ENCODE measurements at regions not wholly inside any gene's neighbourhood (a gene's known extent, or its start where the extent isn't known, plus 50 kb on each side); places are given as distances from the start of the nearest gene placed in this dataset.

DNA sequence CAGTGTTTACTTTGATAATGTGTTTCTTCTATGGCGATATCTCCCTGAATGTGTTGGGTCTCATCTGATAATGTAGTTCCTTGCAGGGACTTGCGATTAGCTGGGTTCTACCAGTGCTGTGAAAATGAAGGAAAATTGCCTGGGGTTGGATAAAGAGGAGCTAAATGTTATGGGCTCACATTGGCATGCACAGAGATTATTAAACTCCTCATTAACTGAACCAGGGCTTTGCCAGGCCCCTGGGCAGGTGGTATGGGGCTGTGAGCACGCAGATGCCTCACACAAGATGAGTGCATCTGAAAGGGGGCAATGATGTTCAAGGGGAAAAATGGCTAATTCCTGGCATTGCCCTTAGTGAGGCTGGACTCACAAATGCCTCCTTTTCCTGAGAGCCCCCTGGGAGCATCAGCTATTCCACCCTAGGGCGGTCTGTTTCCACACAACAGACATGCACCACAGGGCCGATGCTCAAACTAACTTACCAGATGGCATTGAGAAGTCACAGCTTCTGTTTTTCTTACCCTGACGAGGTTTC is 321.1 kb downstream of the SEC16B start:
- no peaks in the 10 kb centered on the region for H3F3A ChIP-seq (ENCODE audit: low read depth)
- H3K9me3 ChIP-seq (ENCODE audit: insufficient read depth, low read depth, low read length), result no peaks in the 10 kb centered on the region
- TF ChIP-seq, protein P1, sequence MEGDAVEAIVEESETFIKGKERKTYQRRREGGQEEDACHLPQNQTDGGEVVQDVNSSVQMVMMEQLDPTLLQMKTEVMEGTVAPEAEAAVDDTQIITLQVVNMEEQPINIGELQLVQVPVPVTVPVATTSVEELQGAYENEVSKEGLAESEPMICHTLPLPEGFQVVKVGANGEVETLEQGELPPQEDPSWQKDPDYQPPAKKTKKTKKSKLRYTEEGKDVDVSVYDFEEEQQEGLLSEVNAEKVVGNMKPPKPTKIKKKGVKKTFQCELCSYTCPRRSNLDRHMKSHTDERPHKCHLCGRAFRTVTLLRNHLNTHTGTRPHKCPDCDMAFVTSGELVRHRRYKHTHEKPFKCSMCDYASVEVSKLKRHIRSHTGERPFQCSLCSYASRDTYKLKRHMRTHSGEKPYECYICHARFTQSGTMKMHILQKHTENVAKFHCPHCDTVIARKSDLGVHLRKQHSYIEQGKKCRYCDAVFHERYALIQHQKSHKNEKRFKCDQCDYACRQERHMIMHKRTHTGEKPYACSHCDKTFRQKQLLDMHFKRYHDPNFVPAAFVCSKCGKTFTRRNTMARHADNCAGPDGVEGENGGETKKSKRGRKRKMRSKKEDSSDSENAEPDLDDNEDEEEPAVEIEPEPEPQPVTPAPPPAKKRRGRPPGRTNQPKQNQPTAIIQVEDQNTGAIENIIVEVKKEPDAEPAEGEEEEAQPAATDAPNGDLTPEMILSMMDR (conservative IDR thresholded peaks at IDR 0.05; ENCODE audit: low read length), result no peak
- TF ChIP-seq EZH2phosphoT487 (IDR thresholded peaks at IDR 0.05; ENCODE audit: borderline replicate concordance), result no peak
- no peak overlapping the region for H3K4me2 ChIP-seq (ENCODE audit: low read depth, low read length, poor library complexity, severe bottlenecking)
- no peak overlapping the region for H2AFZ ChIP-seq (ENCODE audit: low read length)
- no peaks in the 10 kb centered on the region for H4K20me1 ChIP-seq (ENCODE audit: insufficient read depth, low read length, poor library complexity, severe bottlenecking)
- H3K79me2 ChIP-seq (ENCODE audit: insufficient read depth, low read length), result no peaks in the 10 kb centered on the region
- no peaks in the 10 kb centered on the region for H3K9me2 ChIP-seq (replicated peaks; ENCODE audit: low read depth, low read length)
- H3K4me3 ChIP-seq (ENCODE audit: low read length, poor library complexity, severe bottlenecking), result no peak overlapping the region
- H3K4me1 ChIP-seq (ENCODE audit: insufficient read depth, low read length, poor library complexity, severe bottlenecking), result no peaks in the 10 kb centered on the region
- no peaks in the 10 kb centered on the region for H3K27me3 ChIP-seq (ENCODE audit: insufficient read depth, low read length, poor library complexity, severe bottlenecking)
- no peaks in the 10 kb centered on the region for H3K36me3 ChIP-seq (ENCODE audit: insufficient read depth, low read length)
- H3K9ac ChIP-seq (ENCODE audit: low read depth, low read length, poor library complexity, severe bottlenecking), result no peak overlapping the region

DNA sequence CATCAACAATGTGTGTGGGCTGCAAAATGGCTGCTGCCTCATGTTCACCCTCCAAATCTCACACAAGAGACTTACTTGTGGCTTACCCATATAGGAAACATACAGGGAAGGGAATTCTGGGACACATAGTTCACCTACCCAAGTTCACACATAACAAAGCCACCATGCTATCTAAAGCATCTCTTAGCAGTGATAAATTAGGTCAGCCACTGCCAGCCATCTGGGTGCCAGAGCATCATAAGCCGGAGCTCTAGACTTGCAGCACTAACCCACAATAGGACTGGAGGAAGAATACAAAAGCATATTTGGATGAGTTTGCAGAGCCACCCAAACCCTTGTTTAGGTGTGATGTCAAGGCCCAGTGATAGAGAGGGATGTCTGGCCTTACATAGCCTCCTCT is 321.7 kb downstream of the SEC16B start:
- Histone ChIP-seq H3K9me3 (ENCODE audit: insufficient read depth, low read depth, low read length) (no peaks in the 10 kb centered on the region), H3K36me3 (ENCODE audit: insufficient read depth, low read length) (no peaks in the 10 kb centered on the region), H3K4me2 (ENCODE audit: low read depth, low read length, poor library complexity, severe bottlenecking) (no peak overlapping the region), H3K27me3 (ENCODE audit: insufficient read depth, low read length, poor library complexity, severe bottlenecking) (no peaks in the 10 kb centered on the region), H3K9me2 (replicated peaks; ENCODE audit: low read depth, low read length) (no peaks in the 10 kb centered on the region), H3K79me2 (ENCODE audit: insufficient read depth, low read length) (no peaks in the 10 kb centered on the region), H3F3A (ENCODE audit: low read depth) (no peaks in the 10 kb centered on the region), H3K4me3 (ENCODE audit: low read length, poor library complexity, severe bottlenecking) (no peak overlapping the region), H3K4me1 (ENCODE audit: insufficient read depth, low read length, poor library complexity, severe bottlenecking) (no peaks in the 10 kb centered on the region), H4K20me1 (ENCODE audit: insufficient read depth, low read length, poor library complexity, severe bottlenecking) (no peaks in the 10 kb centered on the region), H2AFZ (ENCODE audit: low read length) (no peak overlapping the region), H3K9ac (ENCODE audit: low read depth, low read length, poor library complexity, severe bottlenecking) (no peak overlapping the region)
- TF ChIP-seq, protein P1 (conservative IDR thresholded peaks at IDR 0.05; ENCODE audit: low read length), result no peak
- TF ChIP-seq EZH2phosphoT487 (IDR thresholded peaks at IDR 0.05; ENCODE audit: borderline replicate concordance), result no peak

DNA sequence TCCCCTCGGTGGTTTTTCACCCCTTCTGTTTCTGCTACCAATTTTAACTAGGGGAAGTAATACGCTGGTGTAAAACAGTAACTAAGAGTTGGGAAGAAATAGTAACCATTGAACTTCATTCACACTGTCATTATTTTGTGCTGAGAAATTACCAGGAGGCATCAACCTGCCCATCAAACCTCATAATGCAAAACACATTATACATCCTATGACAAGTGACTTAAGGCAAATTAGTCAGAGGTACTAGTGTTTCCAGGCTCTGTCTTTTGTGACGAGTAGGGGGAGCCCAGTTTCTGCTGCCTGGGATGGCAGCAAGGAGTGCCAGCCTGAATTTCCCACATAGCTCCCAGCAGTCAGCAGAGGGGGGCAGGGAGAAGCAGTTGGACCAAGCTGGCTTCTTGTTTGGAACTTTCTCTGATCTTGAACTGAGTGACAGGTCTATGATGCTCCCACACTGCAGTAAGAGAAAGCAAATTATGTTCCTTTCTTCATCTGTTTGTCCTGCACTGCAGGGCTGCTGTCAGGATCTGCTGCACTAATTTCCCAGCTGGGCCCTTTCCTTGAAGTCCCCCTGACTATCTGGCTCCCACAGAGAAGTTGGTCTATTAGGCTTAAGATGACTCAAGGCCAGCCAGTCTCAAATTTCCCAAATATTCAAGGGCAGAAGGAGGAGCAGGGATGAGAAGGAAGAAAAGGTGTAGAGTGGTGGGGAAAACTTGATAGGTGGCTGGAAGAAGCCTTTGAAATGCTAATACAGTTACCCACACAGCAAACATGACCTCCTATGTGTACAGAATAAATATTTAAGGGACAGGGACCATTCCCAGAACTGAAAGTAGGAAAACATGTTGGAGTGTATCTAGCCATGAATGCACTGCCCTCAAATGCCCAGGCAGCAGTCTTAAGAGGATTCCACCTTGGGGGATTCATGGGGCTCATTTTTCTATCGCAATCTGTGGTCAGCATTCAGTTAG is 322.8 kb downstream of the SEC16B start:
- Histone ChIP-seq H3K4me1 (ENCODE audit: insufficient read depth, low read length, poor library complexity, severe bottlenecking) (no peaks in the 10 kb centered on the region), H3K36me3 (ENCODE audit: insufficient read depth, low read length) (no peaks in the 10 kb centered on the region), H3K4me2 (ENCODE audit: low read depth, low read length, poor library complexity, severe bottlenecking) (no peak overlapping the region), H3K27me3 (ENCODE audit: insufficient read depth, low read length, poor library complexity, severe bottlenecking) (no peaks in the 10 kb centered on the region), H4K20me1 (ENCODE audit: insufficient read depth, low read length, poor library complexity, severe bottlenecking) (no peaks in the 10 kb centered on the region), H3K9ac (ENCODE audit: low read depth, low read length, poor library complexity, severe bottlenecking) (no peak overlapping the region), H3K9me2 (replicated peaks; ENCODE audit: low read depth, low read length) (no peaks in the 10 kb centered on the region), H3F3A (ENCODE audit: low read depth) (no peaks in the 10 kb centered on the region), H2AFZ (ENCODE audit: low read length) (no peak overlapping the region), H3K9me3 (ENCODE audit: insufficient read depth, low read depth, low read length) (no peaks in the 10 kb centered on the region), H3K4me3 (ENCODE audit: low read length, poor library complexity, severe bottlenecking) (no peak overlapping the region), H3K79me2 (ENCODE audit: insufficient read depth, low read length) (no peaks in the 10 kb centered on the region)
- TF ChIP-seq EZH2phosphoT487 (IDR thresholded peaks at IDR 0.05; ENCODE audit: borderline replicate concordance), result no peak
- TF ChIP-seq, protein P1 (conservative IDR thresholded peaks at IDR 0.05; ENCODE audit: low read length), result no peak
